GM10266 (cell line): ENCODE measurements at regions not wholly inside any gene's neighbourhood (a gene's known extent, or its start where the extent isn't known, plus 50 kb on each side); places are given as distances from the start of the nearest gene placed in this dataset.

Source experiments
- DNase-seq: peaks from one replicate; pipeline ENCODE4 v3.0.0; 2012; ENCODE audit errors: extremely low spot score
- TF ChIP-seq, protein P1 (sequence below): IDR thresholded peaks from 2 replicates; pipeline ENCODE4 v1.5.1; 2012; ENCODE audit warnings: mild to moderate bottlenecking, low read depth; ENCODE audit not compliant: control insufficient read depth, insufficient read depth; ENCODE audit errors: missing control alignments

DNA sequence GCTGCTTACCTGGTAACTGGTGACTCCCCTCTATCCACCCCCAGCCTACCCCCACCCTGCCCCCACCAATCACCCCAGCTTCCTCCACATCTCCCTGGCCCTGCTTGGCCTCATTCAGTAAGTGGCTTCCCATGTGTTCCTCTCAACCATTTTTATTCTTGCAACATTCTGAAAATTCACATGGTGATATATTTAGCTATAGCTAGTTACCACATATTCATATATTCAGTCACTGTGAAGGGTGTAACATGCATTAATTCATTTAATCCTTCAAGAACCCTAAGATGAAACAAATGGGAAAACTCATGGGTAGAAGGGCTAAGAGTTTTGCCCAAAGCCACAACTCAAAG is 95.4 kb upstream of the CEP85L start:
- TF ChIP-seq, protein P1, sequence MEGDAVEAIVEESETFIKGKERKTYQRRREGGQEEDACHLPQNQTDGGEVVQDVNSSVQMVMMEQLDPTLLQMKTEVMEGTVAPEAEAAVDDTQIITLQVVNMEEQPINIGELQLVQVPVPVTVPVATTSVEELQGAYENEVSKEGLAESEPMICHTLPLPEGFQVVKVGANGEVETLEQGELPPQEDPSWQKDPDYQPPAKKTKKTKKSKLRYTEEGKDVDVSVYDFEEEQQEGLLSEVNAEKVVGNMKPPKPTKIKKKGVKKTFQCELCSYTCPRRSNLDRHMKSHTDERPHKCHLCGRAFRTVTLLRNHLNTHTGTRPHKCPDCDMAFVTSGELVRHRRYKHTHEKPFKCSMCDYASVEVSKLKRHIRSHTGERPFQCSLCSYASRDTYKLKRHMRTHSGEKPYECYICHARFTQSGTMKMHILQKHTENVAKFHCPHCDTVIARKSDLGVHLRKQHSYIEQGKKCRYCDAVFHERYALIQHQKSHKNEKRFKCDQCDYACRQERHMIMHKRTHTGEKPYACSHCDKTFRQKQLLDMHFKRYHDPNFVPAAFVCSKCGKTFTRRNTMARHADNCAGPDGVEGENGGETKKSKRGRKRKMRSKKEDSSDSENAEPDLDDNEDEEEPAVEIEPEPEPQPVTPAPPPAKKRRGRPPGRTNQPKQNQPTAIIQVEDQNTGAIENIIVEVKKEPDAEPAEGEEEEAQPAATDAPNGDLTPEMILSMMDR = no peak
- no peak for DNase-seq

DNA sequence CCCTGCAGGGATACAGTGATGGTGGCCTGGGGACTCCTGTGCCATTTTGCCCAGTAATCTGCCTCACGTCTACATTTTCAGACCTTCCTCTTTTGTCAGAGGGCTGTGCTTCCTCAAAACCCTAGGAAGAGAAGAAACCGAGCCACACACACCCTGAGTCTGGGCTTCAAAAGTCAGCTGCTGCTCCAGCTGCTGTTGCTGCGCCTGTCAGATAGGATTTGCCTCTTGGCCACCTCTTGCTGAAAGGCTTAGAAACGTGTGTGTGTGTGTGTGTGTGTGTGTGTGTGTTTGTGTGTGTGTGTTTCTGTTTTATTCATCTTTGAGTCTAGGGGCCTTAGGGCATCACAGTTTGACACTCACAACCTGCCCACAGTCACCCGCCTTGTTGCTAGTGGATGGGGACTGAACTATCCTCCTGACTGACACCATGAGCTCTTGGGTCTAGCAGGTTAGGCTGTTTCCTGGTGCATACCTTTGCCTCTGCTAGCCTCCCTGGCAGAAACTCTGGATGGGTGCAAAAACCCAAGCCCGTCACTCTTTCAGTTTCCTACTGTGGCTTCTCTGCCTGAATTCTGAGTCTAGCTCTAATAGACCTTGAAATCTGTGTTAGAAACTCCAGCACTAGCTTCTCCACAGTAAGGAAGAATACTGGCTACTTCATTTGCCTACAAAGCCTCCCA is 94.9 kb upstream of the CEP85L start:
- DNase-seq = no peak
- TF ChIP-seq, protein P1 = no peak

DNA sequence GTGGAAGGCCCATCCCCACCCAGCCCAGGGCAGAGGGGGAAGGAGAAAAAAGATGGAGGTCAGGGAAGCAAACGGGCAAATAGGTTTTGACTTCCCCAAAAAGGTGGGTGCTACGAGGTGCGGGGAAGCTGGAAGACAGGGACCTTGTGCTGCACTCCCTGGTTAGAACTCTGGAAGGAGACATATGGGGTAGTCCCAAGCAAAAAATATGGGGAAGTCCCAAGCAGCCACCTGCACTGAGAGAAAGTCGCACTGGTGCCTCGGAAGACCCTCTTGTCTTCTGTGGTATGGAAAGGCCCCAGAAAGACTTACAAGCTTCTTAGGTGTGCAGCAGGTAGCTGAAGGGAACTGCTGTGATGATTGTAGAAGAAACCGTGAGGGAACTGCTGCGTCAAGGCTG is 93.8 kb upstream of the CEP85L start:
- TF ChIP-seq, protein P1 = no peak
- DNase-seq = no peak

DNA sequence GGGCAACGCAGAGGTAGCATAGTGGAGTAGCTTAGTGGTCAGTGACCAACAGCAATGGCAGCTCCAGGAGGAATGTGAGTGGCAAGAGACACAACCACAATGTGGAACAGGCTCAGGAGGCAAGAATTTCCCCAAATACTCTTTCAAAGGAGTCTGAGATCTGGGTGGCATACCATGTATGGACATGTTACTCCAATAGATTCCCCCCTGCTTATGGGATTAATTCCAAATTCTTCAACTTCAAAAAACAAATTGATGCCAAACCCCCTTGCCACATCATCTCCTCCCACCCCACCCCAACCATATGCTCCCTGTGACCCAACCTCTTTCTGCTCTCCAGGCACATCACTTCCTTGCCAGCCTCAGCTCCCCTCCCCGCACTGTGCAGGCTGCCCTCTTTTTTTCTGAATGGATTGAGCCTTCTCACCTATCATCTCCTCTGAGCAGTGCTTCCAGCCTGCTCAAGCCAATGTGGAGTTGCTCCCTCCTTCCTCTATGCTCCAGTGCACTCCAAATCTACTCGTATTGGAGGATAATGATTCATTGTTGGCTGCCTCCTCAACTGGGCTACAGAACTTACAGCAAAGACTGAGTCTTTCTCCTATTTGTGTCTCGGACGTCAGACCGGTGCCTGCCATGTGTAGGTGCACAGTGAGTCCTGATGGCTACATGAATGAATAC is 93.0 kb upstream of the CEP85L start:
- no peak for DNase-seq

DNA sequence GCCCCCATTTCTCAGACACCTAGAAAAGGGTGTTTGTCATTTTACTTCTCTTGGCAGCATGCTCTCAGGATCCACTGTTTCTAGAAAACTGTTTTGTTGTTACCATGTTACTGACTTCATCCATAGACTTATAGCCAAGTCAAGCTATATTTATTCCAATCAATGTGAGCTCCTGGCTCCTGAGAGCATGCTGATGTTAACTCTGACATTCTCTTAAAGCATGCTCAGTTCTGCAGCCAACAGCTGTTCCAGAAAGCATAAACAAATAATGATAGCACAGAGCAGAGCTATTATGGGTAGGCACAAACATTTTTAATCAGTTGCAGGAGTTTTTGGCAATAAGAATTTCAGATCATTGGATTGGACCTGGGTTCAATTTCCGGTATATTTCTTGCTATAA is 92.4 kb upstream of the CEP85L start:
- DNase-seq = no peak
- TF ChIP-seq, protein P1 = no peak

More for the DNA sequence above, 93.0 kb upstream of the CEP85L start:
- TF ChIP-seq, protein P1 = no peak

DNA sequence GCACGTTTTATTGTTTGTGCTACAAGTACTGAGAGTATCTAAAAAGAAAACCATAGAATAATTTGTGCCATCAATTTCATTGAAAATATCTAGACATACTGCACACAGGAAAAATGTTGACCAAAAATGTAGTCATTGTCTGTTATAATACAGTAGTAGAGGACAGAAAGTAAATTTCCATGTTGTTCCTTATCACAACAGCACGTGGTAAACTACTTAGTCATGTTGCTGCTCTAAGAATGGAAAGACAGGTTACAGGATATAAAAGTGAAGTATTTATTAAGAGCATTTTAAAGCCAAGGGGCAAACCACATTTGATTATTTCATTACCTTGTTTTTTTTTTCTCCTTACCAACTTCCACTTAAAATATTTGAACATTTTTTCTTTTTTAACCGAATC is 89.0 kb upstream of the CEP85L start:
- DNase-seq = no peak
- TF ChIP-seq, protein P1 = no peak

DNA sequence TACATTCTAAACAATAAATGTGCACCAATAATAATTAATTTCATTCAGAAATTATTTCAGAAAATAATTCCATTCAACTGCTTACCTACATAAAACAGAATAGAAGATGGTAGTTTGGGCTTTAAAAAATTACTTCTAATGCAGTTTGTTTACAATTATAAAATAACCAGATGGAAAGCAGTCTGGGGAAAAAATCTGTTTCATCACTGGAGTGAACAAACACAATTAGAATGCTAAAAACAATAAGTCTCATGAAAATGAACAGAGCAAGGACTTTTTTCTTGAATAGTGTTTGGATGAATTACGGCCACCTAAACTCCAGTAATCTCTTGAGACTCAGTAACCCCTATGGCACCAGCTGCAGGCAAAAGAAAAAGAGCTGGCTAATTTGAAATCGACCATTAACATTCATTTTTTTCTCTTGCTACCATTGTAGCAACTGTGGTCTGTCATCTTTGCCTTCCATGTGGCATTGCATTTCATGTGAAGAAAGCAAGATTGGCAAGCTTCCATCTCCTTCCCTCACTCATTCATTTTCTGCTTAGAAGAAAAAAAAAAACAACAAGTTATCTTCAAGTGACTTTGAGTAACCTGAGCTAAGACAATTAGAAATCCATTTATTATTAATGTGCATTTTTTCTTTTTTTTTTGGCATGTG is 88.4 kb upstream of the CEP85L start:
- no peak for DNase-seq
- TF ChIP-seq, protein P1 = no peak
